SK-N-SH (cell line): ENCODE measurements at regions not wholly inside any gene's neighbourhood (a gene's known extent, or its start where the extent isn't known, plus 50 kb on each side); places are given as distances from the start of the nearest gene placed in this dataset.

ENCODE experiments used
- CTCF ChIA-PET: fragments of 300-600, 350-600 bp; formaldehyde crosslinking; extraction: SDS; loops from one replicate; lab custom pipeline; 2021; lab: Yijun Ruan, JAX
- POLR2A ChIA-PET: fragments of 350-600 bp; sonication (Branson Sonifier 250); formaldehyde crosslinking; extraction: SDS; loops from one replicate; lab custom pipeline; 2020; ENCODE audit warnings: antibody characterized with exemption, inconsistent platforms; lab: Yijun Ruan, JAX
- DNase-seq: peaks from one replicate; pipeline ENCODE4 v3.0.0; 2012
- H2AFZ ChIP-seq: fragments of 200-600 bp; sonication (generic); 2 replicates; pipeline ENCODE4 v1.8.1; 2016; ENCODE audit warnings: antibody characterized with exemption, mild to moderate bottlenecking, low read depth
- H3F3A ChIP-seq: fragments of 200-600 bp; sonication (generic); replicated peaks from 2 replicates; pipeline ENCODE3; 2016; ENCODE audit warnings: antibody characterized with exemption, mild to moderate bottlenecking; ENCODE audit not compliant: insufficient read depth
- H3K27ac ChIP-seq, 2 experiments: fragments of 200-500 bp in 1 of 2; fragments of 200-600 bp in 1 of 2; sonication (Bioruptor generic) in 1 of 2; sonication (generic), shearing (Covaris generic) in 1 of 2; 2 replicates each; pipeline versions ENCODE4 v1.5.1 to v1.6.1; 2014 to 2016; ENCODE audit warnings: low read depth in 2 of 2, inconsistent platforms in 1 of 2, low read length in 1 of 2, mild to moderate bottlenecking in 1 of 2, mixed read lengths in 1 of 2
- H3K27me3 ChIP-seq: fragments of 200-600 bp; sonication (generic), shearing (Covaris generic); 2 replicates; pipeline ENCODE4 v1.6.1; 2016; ENCODE audit warnings: mixed run types; ENCODE audit not compliant: insufficient read depth
- H3K36me3 ChIP-seq, 2 experiments: fragments of 200-500 bp in 1 of 2; fragments of 200-600 bp in 1 of 2; sonication (Bioruptor generic) in 1 of 2; sonication (generic) in 1 of 2; replicated peaks in 1 of 2; 2 replicates each; pipeline versions ENCODE3 to v1.5.1; 2014 to 2016; ENCODE audit warnings: low read length in 1 of 2, mild to moderate bottlenecking in 1 of 2; ENCODE audit not compliant: insufficient read depth in 2 of 2, control insufficient read depth in 1 of 2
- H3K4me1 ChIP-seq, 2 experiments: fragments of 200-500 bp in 1 of 2; fragments of 200-600 bp in 1 of 2; sonication (Bioruptor generic) in 1 of 2; sonication (generic), shearing (Covaris generic) in 1 of 2; 2 replicates each; pipeline versions ENCODE4 v1.5.1 to v1.6.1; 2014 to 2016; ENCODE audit warnings: low read depth in 1 of 2, low read length in 1 of 2, mixed run types in 1 of 2; ENCODE audit not compliant: insufficient read depth in 2 of 2, control insufficient read depth in 1 of 2
- H3K4me2 ChIP-seq: fragments of 200-600 bp; sonication (generic), shearing (Covaris generic); 2 replicates; pipeline ENCODE4 v1.6.1; 2017; ENCODE audit warnings: mixed run types
- H3K4me3 ChIP-seq, 2 experiments: fragments of 200-500 bp in 1 of 2; fragments of 200-600 bp in 1 of 2; sonication (Bioruptor generic) in 1 of 2; sonication (generic), shearing (Covaris generic) in 1 of 2; 2 replicates each; pipeline versions ENCODE4 v1.5.1 to v1.8.1; 2014 to 2016; ENCODE audit warnings: low read depth in 2 of 2, inconsistent platforms in 1 of 2, low read length in 1 of 2, mild to moderate bottlenecking in 1 of 2, mixed read lengths in 1 of 2, moderate library complexity in 1 of 2
- H3K79me2 ChIP-seq: fragments of 200-600 bp; sonication (generic); 2 replicates; pipeline ENCODE4 v1.8.1; 2017; ENCODE audit warnings: mild to moderate bottlenecking; ENCODE audit not compliant: insufficient read depth
- H3K9ac ChIP-seq: fragments of 200-600 bp; sonication (generic); 2 replicates; pipeline ENCODE4 v1.6.1; 2017; ENCODE audit warnings: mixed run types
- H3K9me2 ChIP-seq: fragments of 200-600 bp; sonication (generic); 2 replicates; pipeline ENCODE4 v1.6.1; 2017; ENCODE audit warnings: mixed run types
- H3K9me3 ChIP-seq: fragments of 200-600 bp; sonication (generic); 2 replicates; pipeline ENCODE4 v1.6.1; 2017; ENCODE audit warnings: mixed run types, mild to moderate bottlenecking, moderate library complexity
- H4K20me1 ChIP-seq: fragments of 200-600 bp; sonication (generic); 2 replicates; pipeline ENCODE4 v1.6.1; 2017; ENCODE audit warnings: mild to moderate bottlenecking, mixed run types; ENCODE audit not compliant: insufficient read depth
- JUND ChIP-seq: IDR thresholded peaks from 2 replicates; pipeline ENCODE4 v1.4.0; 2012
- MEF2A ChIP-seq: IDR thresholded peaks from 2 replicates; pipeline ENCODE4 v1.4.0; 2012; ENCODE audit warnings: low read depth, borderline replicate concordance
- NFIC ChIP-seq: IDR thresholded peaks from 2 replicates; pipeline ENCODE4 v1.4.0; 2012; ENCODE audit warnings: borderline replicate concordance
- POLR2AphosphoS5 ChIP-seq: IDR thresholded peaks from 2 replicates; pipeline ENCODE4 v1.6.1; 2012; ENCODE audit warnings: low read depth, low read length
- RCOR1 ChIP-seq: fragments of 150-350 bp; IDR thresholded peaks from 2 replicates; pipeline ENCODE4 v1.6.1; 2017; ENCODE audit warnings: antibody characterized with exemption, low read length
- RFX5 ChIP-seq: IDR thresholded peaks from 2 replicates; pipeline ENCODE4 v1.6.1; 2012; ENCODE audit warnings: mild to moderate bottlenecking, improper control_type of control experiment, low read length
- TAF1 ChIP-seq: IDR thresholded peaks from 2 replicates; pipeline ENCODE4 v1.6.1; 2012; ENCODE audit warnings: low read depth, mild to moderate bottlenecking, low read length, moderate library complexity, borderline replicate concordance
- TCF12 ChIP-seq: IDR thresholded peaks from 2 replicates; pipeline ENCODE4 v1.4.0; 2012
- USF1 ChIP-seq: IDR thresholded peaks from 2 replicates; pipeline ENCODE4 v1.4.0; 2012; ENCODE audit warnings: low read depth, borderline replicate concordance
- WGBS: methylation state at CpG from one replicate; pipeline ENCODE4 v1.1.6; 2017; ENCODE audit warnings: low lambda C conversion rate; 5-methylcytosine and 5-hydroxymethylcytosine counted together
- TF ChIP-seq, protein P1 (sequence below): fragments of 150-350 bp; IDR thresholded peaks from 2 replicates; pipeline ENCODE4 v1.6.1; 2016; ENCODE audit warnings: mild to moderate bottlenecking, low read depth, low read length

GRCh38 chr20:43798291-43799149, 71.7 kb upstream of the GTSF1L start (continued):
- TF ChIP-seq USF1: no peak
- no peak for TF ChIP-seq TAF1
- no peak for TF ChIP-seq MEF2A
- no peak for TF ChIP-seq NFIC
- no peak for TF ChIP-seq RCOR1
- TF ChIP-seq POLR2AphosphoS5: no peak
- TF ChIP-seq RFX5: no peak
- no peak for TF ChIP-seq TCF12

GRCh38 chr20:43794326-43794725, 67.5 kb upstream of the GTSF1L start:
- no peaks in the 10 kb centered on the region for H3K9me2 ChIP-seq
- no peak overlapping the region for H3K9ac ChIP-seq
- 65% methylated on average over 2 of the region's 2 CpGs for WGBS
- ChIA-PET POLR2A (no interaction called here), CTCF (interaction anchor here (1.1 kb wide), 1 partner anchor 257 kb away, joined by 3 read pairs; no protein-coding TSS in a partner anchor)
- no peak overlapping the region for H2AFZ ChIP-seq
- H3K4me2 ChIP-seq: no peak overlapping the region
- no peak for DNase-seq
- H3K9me3 ChIP-seq: no peaks in the 10 kb centered on the region
- TF ChIP-seq, protein P1, sequence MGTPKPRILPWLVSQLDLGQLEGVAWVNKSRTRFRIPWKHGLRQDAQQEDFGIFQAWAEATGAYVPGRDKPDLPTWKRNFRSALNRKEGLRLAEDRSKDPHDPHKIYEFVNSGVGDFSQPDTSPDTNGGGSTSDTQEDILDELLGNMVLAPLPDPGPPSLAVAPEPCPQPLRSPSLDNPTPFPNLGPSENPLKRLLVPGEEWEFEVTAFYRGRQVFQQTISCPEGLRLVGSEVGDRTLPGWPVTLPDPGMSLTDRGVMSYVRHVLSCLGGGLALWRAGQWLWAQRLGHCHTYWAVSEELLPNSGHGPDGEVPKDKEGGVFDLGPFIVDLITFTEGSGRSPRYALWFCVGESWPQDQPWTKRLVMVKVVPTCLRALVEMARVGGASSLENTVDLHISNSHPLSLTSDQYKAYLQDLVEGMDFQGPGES: no peak
- H3K36me3 ChIP-seq: no peaks in the 10 kb centered on the region
- no peaks in the 10 kb centered on the region for H3K79me2 ChIP-seq
- no peaks in the 10 kb centered on the region; the same call in 1 of the 2 replicates for H3K27me3 ChIP-seq
- H3K4me1 ChIP-seq: peaks cover 0 to 13% of the 10 kb centered on the region in 2 experiments; a peak in 2 of 4 replicates
- H3F3A ChIP-seq: no peaks in the 10 kb centered on the region
- H3K27ac ChIP-seq: no peak overlapping the region
- no peak overlapping the region for H3K4me3 ChIP-seq
- no peaks in the 10 kb centered on the region for H4K20me1 ChIP-seq

GRCh38 chr20:43789593-43789992, 62.8 kb upstream of the GTSF1L start:
- no peaks in the 10 kb centered on the region for H3K36me3 ChIP-seq
- no peak overlapping the region for H3K27ac ChIP-seq
- no peaks in the 10 kb centered on the region; the same call in 1 of the 2 replicates for H3K27me3 ChIP-seq
- no peaks in the 10 kb centered on the region for H3K4me1 ChIP-seq
- no peaks in the 10 kb centered on the region for H3F3A ChIP-seq
- no peaks in the 10 kb centered on the region for H3K9me2 ChIP-seq
- TF ChIP-seq RCOR1 (no peak), JUND (no peak)
- ChIA-PET POLR2A (no interaction called here), CTCF (interaction anchor here (0.7 kb wide), 1 partner anchor 189 kb away, joined by 5 read pairs; no protein-coding TSS in a partner anchor)
- H3K4me3 ChIP-seq: no peak overlapping the region
- no peaks in the 10 kb centered on the region for H3K79me2 ChIP-seq
- H4K20me1 ChIP-seq: no peaks in the 10 kb centered on the region
- H3K9me3 ChIP-seq: no peaks in the 10 kb centered on the region
- no peak overlapping the region for H3K9ac ChIP-seq
- no peak overlapping the region for H3K4me2 ChIP-seq
- DNase-seq: no peak
- H2AFZ ChIP-seq: no peak overlapping the region
